GM21360 (cell line): ENCODE measurements at regions not wholly inside any gene's neighbourhood (a gene's known extent, or its start where the extent isn't known, plus 50 kb on each side); places are given as distances from the start of the nearest gene placed in this dataset.
"Not testable (repeated sequence)": the region's sequence is repeated elsewhere in the genome, so short reads cannot be mapped to it uniquely, and the experiment has no call there.

Source experiments
- ATAC-seq: cut with Tn5 transposase; IDR thresholded peaks from one replicate; pipeline ENCODE4 v1.9.1; 2021; ENCODE audit warnings: mild to moderate bottlenecking, moderate library complexity; ENCODE audit not compliant: unreplicated experiment

DNA sequence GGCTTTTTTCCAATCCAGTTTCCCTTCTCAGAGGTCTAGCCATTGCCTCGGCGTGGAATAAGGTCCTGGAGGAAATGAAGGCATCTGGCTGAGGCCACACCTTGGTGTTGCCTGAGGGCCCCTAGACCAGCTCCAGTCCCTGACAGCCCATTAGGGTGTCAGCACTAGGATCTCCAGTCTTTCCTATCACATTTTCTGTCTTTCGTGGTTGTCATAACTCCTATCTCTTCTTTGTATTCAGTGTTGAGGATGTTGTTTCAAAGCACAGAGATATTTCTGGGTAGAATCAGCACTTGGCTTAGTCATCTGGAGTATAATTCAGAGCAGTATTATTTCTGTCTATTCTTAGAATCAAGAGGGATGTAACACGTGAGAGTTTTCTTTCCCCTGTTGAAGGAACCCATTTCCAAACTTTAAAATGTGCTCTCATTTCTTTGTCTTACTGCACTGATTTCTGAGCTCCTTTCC, 844.3 kb downstream of the KCNT2 start:
- ATAC-seq = no peak

DNA sequence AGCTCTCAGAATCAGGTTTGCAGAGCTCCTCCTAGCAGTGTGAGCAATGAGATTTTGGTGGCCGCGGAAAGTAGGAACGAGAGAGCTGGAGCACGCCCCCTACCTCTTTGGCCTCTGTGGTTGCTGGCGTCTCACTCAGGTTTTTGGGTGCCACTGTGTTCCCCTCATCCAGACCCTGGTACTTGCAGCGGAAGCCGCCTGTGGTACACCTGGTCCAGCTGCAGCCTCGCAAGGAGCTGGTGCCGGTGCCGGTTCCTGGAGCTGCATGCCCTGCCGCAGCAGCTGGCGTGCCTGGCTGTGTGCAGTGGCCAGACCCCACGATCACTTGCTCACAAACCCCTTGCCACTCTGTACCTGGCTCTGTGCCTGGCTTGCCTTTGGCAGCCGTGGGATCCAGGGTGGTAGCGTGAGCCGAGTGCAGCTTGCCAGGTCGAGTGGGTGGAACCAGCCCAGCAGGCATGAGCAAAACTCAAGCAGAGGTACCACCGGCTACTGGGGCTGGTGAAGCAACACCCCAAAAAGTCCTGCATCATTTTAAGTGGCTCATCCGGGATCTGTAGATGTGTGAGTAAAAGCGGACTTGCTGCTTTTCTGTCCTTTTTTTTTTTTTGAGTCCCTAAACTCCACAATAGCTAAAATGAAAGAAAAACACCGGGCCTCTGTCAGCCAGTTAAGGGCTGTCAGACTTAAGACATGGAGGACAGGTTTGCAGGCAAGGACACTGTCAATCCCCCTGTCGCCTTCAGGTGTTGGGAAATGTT, 844.9 kb downstream of the KCNT2 start:
- no peak for ATAC-seq

DNA sequence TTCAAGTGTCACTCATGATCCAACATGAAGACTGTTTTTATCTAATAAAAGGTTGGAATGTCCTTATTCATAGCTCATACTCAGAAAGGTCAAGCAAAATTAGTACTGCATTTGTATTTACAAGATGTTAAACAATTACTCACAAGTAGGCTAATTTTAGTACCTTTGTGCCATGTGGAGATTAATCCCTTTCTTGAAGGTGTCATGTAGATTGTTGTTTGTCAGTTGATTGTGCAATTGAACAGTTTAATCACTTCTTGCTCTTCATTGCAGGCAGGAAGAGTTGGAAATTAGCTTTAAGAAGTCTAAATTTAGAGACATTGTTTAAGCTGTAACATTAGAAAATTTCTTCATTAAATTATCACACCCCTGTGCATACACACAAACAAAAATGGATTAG, 847.1 kb downstream of the KCNT2 start:
- ATAC-seq = no peak

DNA sequence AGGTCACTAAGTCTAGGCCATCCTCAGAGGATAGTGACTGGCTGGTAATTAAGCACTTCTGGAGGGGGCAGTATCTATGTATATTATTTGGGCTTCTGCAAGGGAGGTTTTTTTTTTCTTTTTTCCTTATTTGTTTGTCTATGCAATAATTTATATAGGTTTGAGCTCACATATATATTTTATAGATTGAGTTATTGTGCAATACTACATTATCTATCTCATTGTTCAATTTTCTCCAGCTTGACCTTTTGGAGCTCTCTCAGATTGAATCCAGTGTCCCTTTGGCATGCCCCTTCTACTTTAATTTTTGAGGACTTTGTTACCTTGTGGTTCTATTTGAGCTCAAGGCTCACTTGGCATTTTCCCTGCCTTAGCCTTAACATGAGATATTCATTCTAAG, 852.1 kb downstream of the KCNT2 start:
- ATAC-seq = no peak

DNA sequence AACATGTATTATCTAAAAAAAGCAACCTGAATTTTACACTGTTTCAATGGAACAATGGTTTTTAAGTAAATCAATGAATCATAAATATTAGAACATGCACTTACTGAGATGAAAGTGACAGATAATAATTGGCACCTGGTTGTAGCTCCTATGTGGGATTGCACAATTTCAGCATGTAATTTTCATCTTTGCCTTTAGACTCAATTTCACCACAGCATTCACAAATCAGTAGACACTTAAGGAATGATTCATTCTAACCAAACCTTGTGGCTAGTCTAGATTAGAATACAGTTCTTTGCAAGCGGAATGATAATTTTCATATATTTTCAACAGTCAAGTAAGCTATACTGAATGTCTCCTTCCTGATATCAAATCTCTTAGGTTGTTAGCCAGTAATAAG, 853.4 kb downstream of the KCNT2 start:
- no peak for ATAC-seq

DNA sequence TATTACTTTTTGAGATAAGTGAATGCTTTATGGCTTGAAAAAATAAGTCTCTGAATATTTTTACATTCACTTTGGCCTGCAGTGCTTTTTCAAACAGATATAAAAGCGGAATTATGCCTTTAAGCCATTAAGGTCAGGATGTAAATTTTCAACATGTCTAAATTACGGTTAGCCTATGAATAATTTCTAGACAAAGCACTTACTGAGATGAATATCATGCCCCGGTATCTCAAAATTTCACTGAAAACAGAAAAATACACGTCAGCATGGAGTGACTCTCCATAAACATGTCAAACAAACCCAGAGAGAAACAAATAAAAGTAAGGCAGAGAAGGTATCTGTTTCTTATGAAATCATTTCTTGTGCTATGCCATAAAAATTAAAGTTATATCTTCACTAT, 853.9 kb downstream of the KCNT2 start:
- ATAC-seq = no peak

DNA sequence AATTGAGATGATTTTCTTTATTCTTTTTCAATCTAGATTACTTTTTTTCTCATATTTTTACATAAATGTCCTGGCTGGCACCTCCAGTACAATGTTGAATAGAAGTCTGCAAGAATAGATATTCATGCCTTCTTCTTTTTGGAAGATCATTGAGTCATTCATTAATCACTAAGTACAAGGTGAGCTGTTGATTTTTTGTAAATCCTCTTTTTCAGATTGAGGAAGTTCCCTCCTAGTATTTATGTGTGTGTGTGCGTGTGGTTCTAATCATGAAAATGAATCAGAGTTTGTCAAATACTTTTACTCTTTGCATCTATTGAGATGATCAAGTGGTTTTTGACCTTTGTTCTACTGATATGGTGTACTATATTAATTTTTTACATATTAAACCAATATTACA, 859.3 kb downstream of the KCNT2 start:
- ATAC-seq = no peak

DNA sequence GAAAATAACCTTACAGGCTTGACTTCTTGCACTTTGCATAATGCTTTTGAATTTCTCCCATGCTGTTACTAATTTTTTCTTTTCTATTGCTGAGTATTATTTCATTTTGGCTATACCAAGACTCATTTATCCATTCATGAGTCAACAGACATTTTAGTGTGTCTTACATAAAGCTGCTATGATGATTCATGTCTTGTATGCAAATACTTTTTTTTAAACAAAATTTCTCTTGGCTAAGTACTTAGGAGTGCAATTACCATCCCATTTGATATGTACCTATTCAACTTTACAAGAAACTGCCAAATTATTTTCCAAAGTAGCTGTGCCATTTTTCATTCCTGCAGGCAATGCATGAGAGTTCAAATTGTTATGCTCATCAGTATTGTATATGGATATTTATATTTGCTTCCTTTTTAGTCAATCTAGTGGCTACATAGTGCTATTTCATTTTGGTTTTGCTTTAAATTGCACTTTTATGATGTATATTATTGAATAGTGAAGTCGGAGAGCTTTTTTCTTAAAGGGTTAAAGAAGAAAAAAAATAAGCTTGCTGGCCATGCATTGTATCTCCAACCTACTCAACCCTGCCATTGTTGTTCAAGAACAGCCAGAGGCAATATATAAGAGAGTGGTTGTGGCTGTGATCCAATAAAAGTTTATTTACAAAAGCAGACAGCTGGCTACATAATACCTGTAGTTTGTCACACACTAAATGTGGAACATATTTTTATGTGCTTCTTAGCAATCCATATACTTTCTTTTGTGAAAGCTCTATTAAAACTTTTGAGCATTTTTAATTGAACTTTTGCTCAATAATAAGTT, 862.8 kb downstream of the KCNT2 start:
- ATAC-seq = no peak

DNA sequence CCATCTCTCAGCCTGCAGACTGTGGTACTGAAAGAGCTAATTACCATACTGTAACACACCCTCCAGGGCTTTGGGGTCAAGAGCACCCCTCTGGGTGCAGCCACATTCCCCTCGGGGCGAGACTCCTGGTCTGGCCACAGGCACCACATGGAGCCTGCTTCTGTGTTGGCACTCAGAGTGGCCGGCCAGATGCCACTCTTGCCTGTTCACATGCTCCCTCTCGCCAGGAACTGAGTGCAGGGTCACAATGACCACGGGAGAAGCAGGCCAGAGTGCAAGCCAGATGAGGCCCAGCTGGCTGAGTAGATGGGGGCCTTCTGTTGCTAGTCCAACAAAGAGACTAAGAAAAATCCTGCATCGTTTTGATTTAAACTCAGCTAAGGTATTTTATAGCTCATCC, 864.0 kb downstream of the KCNT2 start:
- no peak for ATAC-seq

DNA sequence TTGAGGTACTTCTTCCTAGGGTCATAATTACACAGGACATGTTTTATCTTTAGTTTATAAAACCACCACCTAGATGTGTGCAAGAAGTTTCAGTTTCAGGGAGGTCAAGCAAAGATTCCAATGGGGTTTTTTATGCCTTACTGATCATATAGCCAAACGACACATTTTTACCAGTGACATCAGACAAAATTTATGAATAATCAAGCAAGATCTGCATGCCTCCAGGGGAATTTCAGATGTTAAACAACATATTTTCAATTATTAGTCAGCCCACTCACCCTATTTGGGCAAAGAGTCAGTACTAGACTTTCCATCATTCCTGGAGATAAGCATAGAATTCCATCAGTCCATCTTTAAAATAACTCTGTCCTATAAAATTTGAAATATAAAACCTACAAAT, 867.4 kb downstream of the KCNT2 start:
- no peak for ATAC-seq

DNA sequence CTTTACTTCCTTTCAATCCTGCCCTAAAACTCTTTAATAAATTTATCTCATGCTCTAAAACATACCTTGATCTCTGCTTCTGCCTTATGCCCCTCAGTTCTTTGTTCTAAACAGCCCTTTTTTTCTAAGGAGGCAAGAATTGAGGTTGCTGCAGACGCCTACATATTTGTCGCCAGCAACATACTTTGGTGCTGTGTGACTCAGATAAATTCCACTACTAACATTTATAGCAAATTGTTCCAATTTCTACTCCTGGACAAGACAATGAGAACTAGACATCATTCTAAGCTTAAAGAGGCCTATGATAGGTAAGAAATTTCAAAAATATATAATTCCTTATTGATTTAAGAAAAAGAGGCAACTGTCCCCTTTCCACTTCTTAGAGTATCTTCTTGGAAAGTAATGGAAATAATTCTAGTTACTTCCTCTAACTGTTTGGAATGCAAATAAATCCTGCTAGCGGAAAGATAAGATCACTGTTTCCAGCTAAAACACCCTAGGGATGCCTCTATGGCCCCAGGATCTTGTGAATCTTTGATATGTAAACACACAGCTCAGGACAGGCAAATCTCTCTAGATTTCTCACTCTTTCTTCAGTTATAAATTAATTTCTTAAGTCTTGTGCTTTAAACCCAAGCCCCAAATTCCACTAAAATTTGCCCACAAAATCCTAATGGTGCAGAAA, 869.1 kb downstream of the KCNT2 start:
- ATAC-seq = no peak

DNA sequence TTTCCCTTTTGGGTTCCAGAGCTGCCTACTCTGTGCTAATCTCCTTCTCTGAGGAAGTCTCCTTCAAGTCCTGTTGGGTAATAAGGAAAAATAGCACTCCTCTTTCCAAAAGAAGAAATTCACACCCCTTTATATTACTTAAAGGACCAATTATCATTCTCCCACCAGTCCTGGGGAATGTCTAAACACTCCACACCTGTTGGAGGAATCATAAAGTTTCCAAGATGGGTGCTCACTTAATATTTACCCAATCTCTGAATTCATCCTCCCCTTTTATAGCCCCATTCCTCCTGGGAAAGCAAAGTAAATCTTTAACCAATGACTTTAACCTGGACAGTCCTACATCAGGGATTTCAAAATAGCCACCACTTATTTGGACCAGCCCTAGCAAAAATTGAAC, 873.1 kb downstream of the KCNT2 start:
- ATAC-seq = no peak

DNA sequence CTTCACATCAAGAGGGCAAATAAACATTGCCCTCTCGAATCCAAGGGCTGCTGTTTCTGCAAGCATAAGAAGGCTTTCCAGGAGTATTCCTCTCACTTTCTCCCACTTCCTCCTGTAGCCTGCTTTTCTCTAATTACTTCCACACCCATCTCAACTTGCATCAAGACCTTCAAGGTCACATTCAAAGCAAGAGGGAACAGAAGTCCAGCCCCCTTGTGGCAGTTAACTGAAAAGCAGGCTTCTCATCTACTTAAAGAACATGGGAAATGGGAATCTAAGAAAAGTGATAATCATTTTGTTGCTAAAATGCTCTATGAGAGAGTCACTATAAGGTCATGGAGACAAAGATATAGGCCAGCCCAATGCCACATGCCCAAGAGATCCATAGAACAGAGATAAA, 874.4 kb downstream of the KCNT2 start:
- ATAC-seq = no peak

DNA sequence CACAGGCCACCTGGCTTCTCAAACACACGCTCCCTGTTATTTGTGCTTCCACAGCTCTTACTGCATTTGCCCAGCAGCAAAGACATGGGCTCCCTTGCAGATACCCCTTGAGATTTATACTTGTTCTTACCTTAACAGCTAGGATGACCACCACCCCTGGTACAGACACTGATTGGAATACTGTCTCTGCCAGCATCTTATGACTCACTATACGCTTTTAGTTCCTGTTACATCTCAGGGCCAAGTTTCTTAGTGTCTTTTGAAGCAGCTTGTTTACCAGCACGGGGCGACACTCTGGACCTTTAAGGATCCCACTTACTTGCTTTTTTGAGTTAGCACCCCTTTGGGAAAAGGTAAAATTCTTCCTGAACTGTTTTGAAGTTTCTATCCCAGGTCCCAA, 874.8 kb downstream of the KCNT2 start:
- no peak for ATAC-seq

DNA sequence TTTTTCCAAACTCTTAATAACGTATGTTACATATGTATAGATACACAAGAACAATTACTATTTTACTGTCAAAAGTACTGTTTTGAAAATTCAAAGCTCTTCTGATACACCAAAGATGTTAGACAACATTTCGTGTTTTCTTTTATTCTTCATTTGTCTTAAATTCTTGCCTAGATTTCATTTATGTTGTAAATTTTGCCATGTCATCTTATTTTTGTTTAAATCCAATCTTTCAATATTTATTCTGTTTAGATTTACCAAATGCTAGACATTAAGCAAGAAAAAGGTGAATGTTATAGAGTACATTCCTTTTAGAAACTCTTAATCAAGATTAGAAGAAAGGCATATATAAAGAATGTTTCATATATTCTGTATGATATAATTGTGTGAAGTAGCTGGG, 876.9 kb downstream of the KCNT2 start:
- no peak for ATAC-seq

DNA sequence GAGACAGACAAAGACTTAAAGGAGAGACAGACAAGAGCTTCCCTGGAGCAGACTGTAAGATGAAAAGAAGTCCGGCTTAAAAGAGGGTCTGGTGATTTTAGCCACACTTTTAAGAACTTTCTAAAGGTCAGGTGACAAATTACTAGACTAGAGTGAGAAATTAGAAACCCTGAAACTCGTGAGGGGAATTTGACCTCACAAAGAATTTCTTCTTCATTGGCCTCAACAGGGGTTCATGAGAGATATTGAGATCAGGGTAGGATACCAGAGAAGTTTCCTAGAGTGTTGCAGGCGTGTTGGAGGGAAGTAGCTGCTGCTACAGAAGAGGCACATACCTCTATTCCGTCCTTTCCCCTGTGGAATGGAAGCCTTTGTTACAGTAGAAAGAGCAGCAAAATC, 884.4 kb downstream of the KCNT2 start:
- no peak for ATAC-seq

DNA sequence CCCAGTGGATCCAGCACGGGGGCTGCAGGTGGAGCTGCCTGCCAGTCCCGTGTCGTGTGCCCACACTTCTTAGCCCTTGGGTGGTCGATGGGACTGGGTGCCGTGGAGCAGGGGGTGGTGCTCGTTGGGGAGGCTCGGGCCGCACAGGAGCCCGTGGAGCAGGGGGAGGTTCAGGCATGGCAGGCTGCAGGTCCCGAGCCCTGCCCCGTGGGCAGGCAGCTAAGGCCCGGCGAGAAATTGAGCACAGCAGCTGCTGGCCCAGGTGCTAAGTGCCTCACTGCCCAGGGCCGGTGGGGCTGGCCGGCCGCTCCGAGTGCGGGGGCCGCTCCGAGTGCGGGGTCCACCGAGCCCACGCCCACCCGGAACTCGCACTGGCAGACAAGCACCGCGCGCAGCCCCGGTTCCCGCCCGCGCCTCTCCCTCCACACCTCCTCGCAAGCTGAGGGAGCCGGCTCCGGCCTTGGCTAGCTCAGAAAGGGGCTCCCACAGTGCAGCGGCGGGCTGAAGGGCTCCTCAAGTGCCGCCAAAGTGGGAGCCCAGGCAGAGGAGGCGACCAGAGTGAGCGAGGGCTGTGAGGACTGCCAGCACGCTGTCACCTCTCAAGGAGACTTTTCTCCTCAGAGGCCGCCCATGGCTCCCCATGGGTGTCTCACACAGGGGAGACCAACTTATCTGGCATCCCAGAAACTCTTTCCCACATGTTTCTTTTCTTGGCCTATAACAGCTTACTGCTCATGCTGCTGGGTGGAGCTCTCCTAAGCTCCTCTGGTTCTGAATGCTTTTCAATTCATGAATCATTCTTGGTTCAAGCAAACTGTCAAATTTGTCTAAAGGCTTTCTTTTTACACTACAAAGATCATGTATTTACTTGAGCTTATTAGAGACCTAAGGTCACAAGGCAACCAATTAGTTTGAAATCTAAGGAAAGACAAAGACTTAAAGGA, 885.1 kb downstream of the KCNT2 start:
- ATAC-seq = not testable (repeated sequence)

DNA sequence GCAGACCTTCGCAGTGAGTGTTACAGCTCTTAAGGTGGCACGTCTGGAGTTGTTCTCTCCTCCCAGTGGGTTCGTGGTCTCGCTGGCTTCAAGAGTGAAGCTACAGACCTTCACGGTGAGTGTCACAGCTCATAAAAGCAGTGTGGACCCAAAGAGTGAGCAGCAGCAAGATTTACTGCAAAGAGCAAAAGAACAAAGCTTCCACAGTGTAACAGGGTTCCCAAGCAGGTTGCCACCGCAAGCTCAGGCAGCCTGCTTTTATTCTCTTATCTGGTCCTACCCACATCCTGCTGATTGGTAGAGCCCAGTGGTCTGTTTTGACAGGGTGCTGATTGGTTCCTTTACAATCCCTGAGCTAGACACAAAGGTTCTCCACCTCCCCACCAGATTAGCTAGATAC, 886.1 kb downstream of the KCNT2 start:
- ATAC-seq = not testable (repeated sequence)

DNA sequence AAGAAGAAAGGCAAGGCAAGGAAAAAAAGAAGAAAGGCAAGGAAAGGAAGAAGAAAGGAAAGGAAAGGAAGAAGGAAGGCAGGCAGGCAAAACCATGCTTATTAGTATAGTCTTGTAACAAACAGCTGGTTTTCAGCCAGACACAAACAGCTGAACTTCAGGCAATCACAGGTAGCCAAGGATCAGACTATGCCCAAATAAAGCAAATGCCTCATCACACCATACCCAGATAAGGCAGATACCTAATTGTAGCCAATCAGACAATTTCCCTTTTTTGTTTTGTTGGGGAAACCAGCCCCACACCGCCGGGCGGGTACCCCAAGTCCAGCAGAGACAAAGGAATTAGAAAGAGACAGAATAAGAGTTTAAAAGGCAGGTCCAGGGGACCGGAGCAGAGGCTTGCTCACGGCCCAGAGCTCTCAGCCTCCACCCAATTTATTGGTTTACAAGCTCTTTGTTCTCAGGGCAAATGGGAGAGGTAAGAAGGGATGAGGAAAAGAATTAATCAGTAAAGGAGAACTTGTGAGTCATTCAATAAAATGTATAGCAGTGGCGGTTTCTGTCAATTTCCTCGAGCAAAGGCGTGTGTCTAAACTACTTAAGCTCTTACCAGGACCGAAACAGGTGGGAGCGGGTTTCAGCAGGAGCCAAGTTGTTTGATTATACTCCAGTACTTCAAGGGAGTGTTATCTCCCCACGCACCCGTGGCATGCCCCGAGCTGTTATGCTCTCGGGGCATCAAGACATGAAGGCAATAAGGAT, 886.8 kb downstream of the KCNT2 start:
- no peak for ATAC-seq

DNA sequence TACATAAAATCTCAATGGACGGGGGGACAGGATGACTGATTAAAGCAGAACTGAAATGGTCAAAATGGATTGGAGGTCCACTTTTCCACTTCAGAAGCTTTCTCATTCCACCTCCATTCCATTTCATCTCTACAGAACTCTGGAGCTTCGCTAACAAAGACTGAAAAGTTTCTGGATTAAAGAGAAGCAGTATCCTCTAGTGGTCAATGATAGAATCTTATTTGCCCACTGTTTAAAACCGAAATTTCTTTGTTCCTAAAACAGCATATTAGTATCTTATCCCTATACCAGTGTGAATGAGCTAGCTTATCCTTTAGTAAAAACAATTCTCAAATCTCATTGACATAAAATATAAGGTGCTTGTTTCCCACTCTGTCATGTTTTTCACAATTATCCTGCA, 890.6 kb downstream of the KCNT2 start:
- ATAC-seq = no peak
